Esophagus squamous epithelium (tissue), 5 donors: ENCODE measurements at regions not wholly inside any gene's neighbourhood (a gene's known extent, or its start where the extent isn't known, plus 50 kb on each side); places are given as distances from the start of the nearest gene placed in this dataset.

Experiments
- DNase-seq: peaks from one replicate; lab custom pipeline; 2025; lab: John Stamatoyannopoulos, UW
- H3K27ac ChIP-seq, 4 donors: fragments of 200-600 bp; sonication (generic); one replicate each; pipeline ENCODE4 v1.5.1; 2016 to 2019; ENCODE audit warnings: mild to moderate bottlenecking in 1 of 4
- H3K27me3 ChIP-seq, 4 donors: fragments of 200-600 bp; sonication (generic); 1 replicate in 3 of 4; 2 replicates in 1 of 4; pipeline versions ENCODE4 v1.5.1 to v1.6.0; 2017 to 2021; ENCODE audit warnings: antibody characterized with exemption in 1 of 4
- H3K36me3 ChIP-seq, 3 donors: fragments of 200-600 bp; sonication (generic); one replicate each; pipeline ENCODE4 v1.5.1; 2016 to 2019
- H3K4me1 ChIP-seq, 3 donors: fragments of 200-600 bp; sonication (generic); one replicate each; pipeline ENCODE4 v1.5.1; 2017 to 2019
- H3K4me3 ChIP-seq, 4 donors: fragments of 200-600 bp; sonication (generic); 1 replicate in 3 of 4; 2 replicates in 1 of 4; pipeline ENCODE4 v1.5.1; 2016 to 2019; ENCODE audit warnings: mild to moderate bottlenecking in 2 of 4, moderate library complexity in 1 of 4
- H3K9me3 ChIP-seq, 3 donors: fragments of 200-600 bp; sonication (generic); one replicate each; pipeline ENCODE4 v1.5.1; 2016 to 2019
- POLR2A ChIP-seq, 4 donors: fragments of 450-650 bp; IDR thresholded peaks; one replicate each; pipeline ENCODE4 v1.6.1; 2017; ENCODE audit warnings: antibody characterized with exemption in 4 of 4, mild to moderate bottlenecking in 4 of 4, moderate library complexity in 3 of 4
- WGBS, 2 donors: methylation state at CpG; one replicate each; pipeline ENCODE4 v1.1.5; 2018; 5-methylcytosine and 5-hydroxymethylcytosine counted together
- intact Hi-C: fragments of 100-400 bp; cut with DNase I; formaldehyde crosslinking; loops from one replicate; pipeline ENCODE4 v1.15.0; 2022
- TF ChIP-seq, protein P1 (sequence below), 6 experiments: fragments of 450-650 bp in 4 of 6; fragments of 200-600 bp in 2 of 6; sonication (generic) in 2 of 6; IDR thresholded peaks; one replicate each; pipeline ENCODE4 v1.5.1; 2016 to 2019; ENCODE audit warnings: antibody characterized with exemption in 6 of 6, mild to moderate bottlenecking in 4 of 6, moderate library complexity in 4 of 6
- donor health status: DM: yes; HTN: yes; CAD: no.

DNA sequence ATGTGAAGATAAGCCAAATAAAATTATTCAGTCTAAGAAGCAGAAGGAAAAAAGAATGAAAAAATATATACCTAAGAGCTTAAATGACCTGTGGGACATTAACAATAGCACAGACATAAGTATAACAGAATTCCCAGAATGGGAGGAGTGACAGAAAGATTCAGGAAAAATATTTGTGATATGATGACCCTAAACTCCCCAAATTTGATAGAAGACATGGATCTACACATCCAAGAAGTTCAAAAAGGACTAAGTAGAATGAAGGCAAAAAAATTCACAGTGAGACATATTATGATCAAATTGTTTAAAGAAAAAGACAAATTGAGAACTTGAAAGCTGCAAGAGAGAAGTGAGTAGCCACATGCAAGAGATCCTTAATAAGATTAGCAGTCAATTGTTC is 211.4 kb upstream of the OR4E1 start:
- H3K4me1 ChIP-seq = no peaks in the 10 kb centered on the region
- no peaks in the 10 kb centered on the region for H3K27me3 ChIP-seq
- no peaks in the 10 kb centered on the region for H3K9me3 ChIP-seq
- no peak for DNase-seq
- no peak overlapping the region for H3K4me3 ChIP-seq
- TF ChIP-seq POLR2A (IDR thresholded peaks at IDR 0.05) = no peak
- H3K36me3 ChIP-seq = no peaks in the 10 kb centered on the region
- no peak overlapping the region for H3K27ac ChIP-seq
- intact Hi-C loops = no loop called here

DNA sequence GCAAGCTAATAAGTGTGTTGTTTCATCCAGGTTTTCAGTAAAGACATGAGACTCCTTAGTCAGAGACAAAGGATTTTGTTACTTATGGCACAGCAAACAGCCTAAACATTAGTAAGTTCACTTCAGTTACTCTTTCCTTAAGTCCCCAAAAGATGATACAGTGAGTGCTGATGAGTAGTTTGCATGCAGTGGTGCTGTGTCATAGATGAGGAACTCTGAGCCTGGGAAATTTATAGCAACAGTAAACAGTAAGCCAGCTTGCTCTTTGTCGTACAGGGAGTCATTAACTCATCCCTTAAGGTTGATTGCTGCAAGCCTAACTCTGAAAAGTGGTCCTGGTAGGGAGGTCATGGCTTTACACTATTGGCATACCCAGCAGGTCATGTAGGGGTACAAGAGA is 208.6 kb upstream of the OR4E1 start:
- Histone ChIP-seq H3K27me3 (no peaks in the 10 kb centered on the region), H3K4me1 (no peaks in the 10 kb centered on the region), H3K36me3 (no peaks in the 10 kb centered on the region), H3K27ac (no peak overlapping the region), H3K9me3 (no peaks in the 10 kb centered on the region), H3K4me3 (no peak overlapping the region)
- no peak for DNase-seq
- intact Hi-C loops = no loop called here
- 50 to 67% methylated on average over 1 of the region's 1 CpG for WGBS, 2 donors
- TF ChIP-seq, protein P1, sequence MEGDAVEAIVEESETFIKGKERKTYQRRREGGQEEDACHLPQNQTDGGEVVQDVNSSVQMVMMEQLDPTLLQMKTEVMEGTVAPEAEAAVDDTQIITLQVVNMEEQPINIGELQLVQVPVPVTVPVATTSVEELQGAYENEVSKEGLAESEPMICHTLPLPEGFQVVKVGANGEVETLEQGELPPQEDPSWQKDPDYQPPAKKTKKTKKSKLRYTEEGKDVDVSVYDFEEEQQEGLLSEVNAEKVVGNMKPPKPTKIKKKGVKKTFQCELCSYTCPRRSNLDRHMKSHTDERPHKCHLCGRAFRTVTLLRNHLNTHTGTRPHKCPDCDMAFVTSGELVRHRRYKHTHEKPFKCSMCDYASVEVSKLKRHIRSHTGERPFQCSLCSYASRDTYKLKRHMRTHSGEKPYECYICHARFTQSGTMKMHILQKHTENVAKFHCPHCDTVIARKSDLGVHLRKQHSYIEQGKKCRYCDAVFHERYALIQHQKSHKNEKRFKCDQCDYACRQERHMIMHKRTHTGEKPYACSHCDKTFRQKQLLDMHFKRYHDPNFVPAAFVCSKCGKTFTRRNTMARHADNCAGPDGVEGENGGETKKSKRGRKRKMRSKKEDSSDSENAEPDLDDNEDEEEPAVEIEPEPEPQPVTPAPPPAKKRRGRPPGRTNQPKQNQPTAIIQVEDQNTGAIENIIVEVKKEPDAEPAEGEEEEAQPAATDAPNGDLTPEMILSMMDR (IDR thresholded peaks at IDR 0.05) = no peak
- no peak for TF ChIP-seq POLR2A (IDR thresholded peaks at IDR 0.05)

DNA sequence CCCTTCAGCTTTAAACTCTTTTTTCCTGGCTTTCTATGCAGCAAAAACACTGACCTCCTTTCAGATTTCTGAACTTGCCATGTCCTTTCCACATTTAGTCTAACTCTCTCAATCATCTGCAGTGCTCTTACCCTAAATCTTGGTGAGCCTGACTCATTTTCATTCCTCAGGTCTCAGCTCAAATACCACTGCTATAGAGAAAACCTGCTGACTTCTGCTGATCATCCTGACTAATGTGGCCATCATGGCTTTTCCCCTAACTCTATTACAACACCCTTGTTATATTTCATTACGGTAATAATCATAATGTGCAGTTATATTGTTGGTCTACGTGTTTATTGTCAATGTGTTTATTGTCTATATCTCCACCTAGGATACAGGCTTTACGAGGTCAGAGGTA is 207.3 kb upstream of the OR4E1 start:
- Histone ChIP-seq H3K4me1 (no peaks in the 10 kb centered on the region), H3K4me3 (no peak overlapping the region), H3K27me3 (no peaks in the 10 kb centered on the region), H3K27ac (no peak overlapping the region), H3K36me3 (no peaks in the 10 kb centered on the region), H3K9me3 (no peaks in the 10 kb centered on the region)
- intact Hi-C loops = no loop called here
- 50 to 51% methylated on average over 3 of the region's 3 CpGs for WGBS, 2 donors
- no peak for DNase-seq
- TF ChIP-seq, protein P1 (IDR thresholded peaks at IDR 0.05) = no peak
- no peak for TF ChIP-seq POLR2A (IDR thresholded peaks at IDR 0.05)

DNA sequence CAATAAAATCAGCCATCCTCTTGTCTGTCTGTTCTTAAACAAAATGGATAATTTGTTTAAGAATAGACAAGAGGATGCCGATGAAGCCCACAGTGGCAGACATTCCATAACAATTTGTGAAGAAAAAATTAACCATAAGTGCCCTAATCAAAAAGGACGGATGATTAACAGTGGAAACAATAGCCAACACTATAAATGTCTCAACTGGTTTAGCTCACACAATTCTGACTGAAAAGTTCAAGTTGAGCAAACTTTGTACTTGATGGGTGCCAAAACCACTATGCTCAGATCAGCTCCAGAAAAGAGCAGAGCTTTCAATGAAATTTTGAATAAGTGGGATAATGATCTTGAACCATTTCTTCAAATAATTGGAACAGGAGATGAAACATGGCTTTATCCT is 202.2 kb upstream of the OR4E1 start:
- no peaks in the 10 kb centered on the region for H3K36me3 ChIP-seq
- no peaks in the 10 kb centered on the region for H3K27me3 ChIP-seq
- H3K9me3 ChIP-seq = no peaks in the 10 kb centered on the region
- H3K27ac ChIP-seq = no peak overlapping the region
- intact Hi-C loops = no loop called here
- 59 to 70% methylated on average over 2 of the region's 2 CpGs for WGBS, 2 donors
- TF ChIP-seq POLR2A (IDR thresholded peaks at IDR 0.05) = no peak
- no peak for DNase-seq
- H3K4me1 ChIP-seq = no peaks in the 10 kb centered on the region
- no peak overlapping the region for H3K4me3 ChIP-seq

DNA sequence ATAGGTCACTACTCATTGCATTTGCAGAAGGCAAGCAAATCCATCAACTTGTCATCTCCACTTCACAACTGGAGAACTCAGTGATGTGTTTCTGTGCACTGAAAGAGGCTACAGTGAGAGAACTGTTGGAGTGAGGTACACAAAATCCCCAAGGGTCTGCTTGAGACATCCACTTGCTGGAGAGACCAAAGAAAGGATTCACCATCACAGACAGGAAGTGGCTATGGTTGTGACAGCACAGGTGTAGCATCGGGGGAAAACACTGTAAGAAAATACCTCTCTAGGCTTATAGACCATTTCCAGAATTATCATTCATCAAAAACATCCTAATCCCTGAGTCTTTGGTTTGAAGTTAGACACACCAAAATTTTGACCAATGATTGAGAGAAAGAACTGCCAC is 201.3 kb upstream of the OR4E1 start:
- Histone ChIP-seq H3K4me1 (no peaks in the 10 kb centered on the region), H3K9me3 (no peaks in the 10 kb centered on the region), H3K27ac (no peak overlapping the region), H3K36me3 (no peaks in the 10 kb centered on the region), H3K4me3 (no peak overlapping the region), H3K27me3 (no peaks in the 10 kb centered on the region)
- DNase-seq = no peak
- no peak for TF ChIP-seq POLR2A (IDR thresholded peaks at IDR 0.05)
- TF ChIP-seq, protein P1 (IDR thresholded peaks at IDR 0.05) = no peak
- intact Hi-C loops = no loop called here
- WGBS, 2 donors = 36 to 82% methylated on average over 1 of the region's 1 CpG

DNA sequence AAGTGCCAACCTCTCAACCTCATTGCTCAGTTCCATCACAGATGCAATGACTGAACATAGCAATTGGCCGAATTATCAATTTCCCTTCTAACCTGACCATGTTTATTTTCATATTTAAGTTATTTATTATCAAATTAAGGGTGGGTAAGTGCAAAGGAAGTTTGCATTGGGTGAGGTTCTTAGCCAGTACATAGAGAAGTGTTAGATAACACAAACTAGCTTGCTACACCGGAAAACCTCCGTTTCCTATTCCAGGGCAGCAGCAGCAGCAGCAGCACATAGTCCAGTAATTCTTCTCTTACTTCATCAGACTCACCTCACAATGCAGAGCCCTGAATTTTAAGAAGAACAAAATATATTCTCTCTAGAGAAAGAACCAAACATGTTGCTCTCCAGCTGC is 200.5 kb upstream of the OR4E1 start:
- DNase-seq = no peak
- H3K36me3 ChIP-seq = no peaks in the 10 kb centered on the region
- intact Hi-C loops = no loop called here
- H3K27me3 ChIP-seq = no peaks in the 10 kb centered on the region
- no peak overlapping the region for H3K27ac ChIP-seq
- H3K4me3 ChIP-seq = no peak overlapping the region
- no peaks in the 10 kb centered on the region for H3K4me1 ChIP-seq
- no peak for TF ChIP-seq POLR2A (IDR thresholded peaks at IDR 0.05)
- TF ChIP-seq, protein P1 (IDR thresholded peaks at IDR 0.05) = no peak
- H3K9me3 ChIP-seq = no peaks in the 10 kb centered on the region
- 55 to 61% methylated on average over 3 of the region's 3 CpGs for WGBS, 2 donors
